Colonic mucosa (tissue), 4 donors: ENCODE measurements at regions not wholly inside any gene's neighbourhood (a gene's known extent, or its start where the extent isn't known, plus 50 kb on each side); places are given as distances from the start of the nearest gene placed in this dataset.

Experiments used
- DNase-seq: peaks from one replicate; pipeline ENCODE4 v3.0.0-alpha.2; 2020
- H3K27ac ChIP-seq: fragments of 200-600 bp; one replicate; pipeline ENCODE4 v1.8.0; 2021
- H3K27me3 ChIP-seq: fragments of 200-600 bp; one replicate; pipeline ENCODE4 v1.8.0; 2021
- H3K36me3 ChIP-seq: fragments of 200-600 bp; one replicate; pipeline ENCODE4 v1.8.0; 2021
- H3K4me1 ChIP-seq: fragments of 200-600 bp; one replicate; pipeline ENCODE4 v1.8.0; 2021; ENCODE audit warnings: mild to moderate bottlenecking
- H3K4me3 ChIP-seq: fragments of 200-600 bp; one replicate; pipeline ENCODE4 v1.8.0; 2021
- H3K9ac ChIP-seq, 2 donors: one replicate each; pipeline ENCODE4 v1.7.0; 2013; ENCODE audit warnings: control low read depth in 2 of 2, low read depth in 2 of 2, low read length in 2 of 2
- H3K9me3 ChIP-seq: fragments of 200-600 bp; one replicate; pipeline ENCODE4 v1.8.0; 2021
- intact Hi-C: fragments of 100-400 bp; cut with DNase I; formaldehyde crosslinking; loops from one replicate; pipeline ENCODE4 v1.14.1; 2022
- TF ChIP-seq, protein P1 (sequence below): fragments of 200-600 bp; IDR thresholded peaks from one replicate; pipeline ENCODE4 v1.8.0; 2022; ENCODE audit warnings: antibody characterized with exemption, mild to moderate bottlenecking
- donor health status: healthy.
- donor health status: DM: no; HTN: no; CAD: no.
- donor health status: DM: no; HTN: no; CAD: no.

DNA sequence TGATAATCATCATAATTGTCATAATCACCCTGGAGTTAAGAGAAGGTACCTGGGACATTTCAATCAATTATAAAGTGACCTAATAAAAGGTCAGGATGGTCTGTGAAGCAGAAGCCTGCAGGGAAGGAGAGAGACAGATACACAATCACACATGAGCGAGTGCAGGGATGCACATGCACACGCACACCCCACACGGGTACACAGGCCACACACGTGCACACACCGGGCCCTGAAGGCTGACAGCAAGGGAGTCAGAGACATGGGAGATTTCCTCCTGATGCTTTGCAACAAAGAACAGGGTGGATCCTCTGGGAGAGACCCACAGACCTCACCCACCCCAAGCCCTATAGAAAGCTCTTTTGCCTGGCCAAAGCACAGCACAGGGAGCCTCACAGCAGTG, 82.3 kb upstream of the ZC3H12A start:
- TF ChIP-seq, protein P1, sequence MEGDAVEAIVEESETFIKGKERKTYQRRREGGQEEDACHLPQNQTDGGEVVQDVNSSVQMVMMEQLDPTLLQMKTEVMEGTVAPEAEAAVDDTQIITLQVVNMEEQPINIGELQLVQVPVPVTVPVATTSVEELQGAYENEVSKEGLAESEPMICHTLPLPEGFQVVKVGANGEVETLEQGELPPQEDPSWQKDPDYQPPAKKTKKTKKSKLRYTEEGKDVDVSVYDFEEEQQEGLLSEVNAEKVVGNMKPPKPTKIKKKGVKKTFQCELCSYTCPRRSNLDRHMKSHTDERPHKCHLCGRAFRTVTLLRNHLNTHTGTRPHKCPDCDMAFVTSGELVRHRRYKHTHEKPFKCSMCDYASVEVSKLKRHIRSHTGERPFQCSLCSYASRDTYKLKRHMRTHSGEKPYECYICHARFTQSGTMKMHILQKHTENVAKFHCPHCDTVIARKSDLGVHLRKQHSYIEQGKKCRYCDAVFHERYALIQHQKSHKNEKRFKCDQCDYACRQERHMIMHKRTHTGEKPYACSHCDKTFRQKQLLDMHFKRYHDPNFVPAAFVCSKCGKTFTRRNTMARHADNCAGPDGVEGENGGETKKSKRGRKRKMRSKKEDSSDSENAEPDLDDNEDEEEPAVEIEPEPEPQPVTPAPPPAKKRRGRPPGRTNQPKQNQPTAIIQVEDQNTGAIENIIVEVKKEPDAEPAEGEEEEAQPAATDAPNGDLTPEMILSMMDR = no peak
- H3K27me3 ChIP-seq = no peaks in the 10 kb centered on the region

DNA sequence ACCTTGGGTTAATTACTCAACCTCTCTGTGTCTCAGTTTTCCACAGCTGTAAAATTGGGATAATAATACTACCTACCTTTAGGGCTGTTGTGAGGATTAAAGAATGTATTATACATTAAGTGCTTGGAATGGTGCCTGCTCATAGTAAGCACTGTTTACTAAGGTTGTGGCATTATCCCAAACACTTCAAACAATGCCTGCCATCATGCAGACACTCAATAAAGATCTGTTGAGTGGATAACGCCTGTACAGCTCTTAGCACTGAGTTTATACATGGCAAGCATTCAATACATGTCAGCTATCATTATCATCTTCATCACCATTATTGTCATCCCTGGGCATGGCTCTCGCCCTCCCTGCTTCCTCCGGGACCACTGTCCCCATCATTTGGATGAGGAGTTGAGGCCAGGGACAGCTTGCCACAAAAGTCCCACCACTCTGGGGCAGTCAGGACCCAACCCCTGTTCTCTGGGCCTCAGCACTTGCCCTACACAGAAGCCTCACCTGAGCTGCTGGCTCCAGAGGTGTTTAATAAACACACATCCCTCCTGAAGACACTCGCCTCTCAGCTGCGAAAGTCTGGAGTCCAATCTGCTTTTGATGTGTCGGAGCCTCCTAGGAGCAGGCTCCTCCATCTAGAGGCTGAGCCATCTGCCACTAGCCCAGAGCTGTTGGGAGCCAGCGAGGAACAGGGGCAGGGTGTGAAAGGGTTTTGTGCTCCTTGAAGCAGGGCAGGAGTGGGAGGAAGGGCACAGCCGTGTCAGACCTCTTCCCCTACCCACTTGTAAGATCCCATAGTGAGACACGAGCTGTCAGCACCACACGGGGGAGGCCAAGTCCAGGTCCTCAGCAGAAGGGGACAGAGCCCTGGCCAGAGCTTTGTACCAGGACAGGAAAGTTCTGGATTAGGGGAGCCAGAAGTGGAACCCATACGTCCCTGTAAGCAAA, 80.9 kb upstream of the ZC3H12A start:
- H3K4me3 ChIP-seq = no peak overlapping the region
- H3K9ac ChIP-seq = no peak overlapping the region
- H3K9me3 ChIP-seq = no peaks in the 10 kb centered on the region
- TF ChIP-seq, protein P1 = no peak
- no peak for DNase-seq
- no peaks in the 10 kb centered on the region for H3K27me3 ChIP-seq
- H3K4me1 ChIP-seq = no peaks in the 10 kb centered on the region
- H3K27ac ChIP-seq = no peak overlapping the region
- intact Hi-C loops = no loop called here
- H3K36me3 ChIP-seq = no peaks in the 10 kb centered on the region

More for the DNA sequence above, 82.3 kb upstream of the ZC3H12A start:
- Histone ChIP-seq H3K27ac (no peak overlapping the region), H3K4me3 (no peak overlapping the region), H3K4me1 (no peaks in the 10 kb centered on the region), H3K36me3 (no peaks in the 10 kb centered on the region), H3K9me3 (no peaks in the 10 kb centered on the region), H3K9ac (no peak overlapping the region)
- no peak for DNase-seq
- intact Hi-C loops = no loop called here

DNA sequence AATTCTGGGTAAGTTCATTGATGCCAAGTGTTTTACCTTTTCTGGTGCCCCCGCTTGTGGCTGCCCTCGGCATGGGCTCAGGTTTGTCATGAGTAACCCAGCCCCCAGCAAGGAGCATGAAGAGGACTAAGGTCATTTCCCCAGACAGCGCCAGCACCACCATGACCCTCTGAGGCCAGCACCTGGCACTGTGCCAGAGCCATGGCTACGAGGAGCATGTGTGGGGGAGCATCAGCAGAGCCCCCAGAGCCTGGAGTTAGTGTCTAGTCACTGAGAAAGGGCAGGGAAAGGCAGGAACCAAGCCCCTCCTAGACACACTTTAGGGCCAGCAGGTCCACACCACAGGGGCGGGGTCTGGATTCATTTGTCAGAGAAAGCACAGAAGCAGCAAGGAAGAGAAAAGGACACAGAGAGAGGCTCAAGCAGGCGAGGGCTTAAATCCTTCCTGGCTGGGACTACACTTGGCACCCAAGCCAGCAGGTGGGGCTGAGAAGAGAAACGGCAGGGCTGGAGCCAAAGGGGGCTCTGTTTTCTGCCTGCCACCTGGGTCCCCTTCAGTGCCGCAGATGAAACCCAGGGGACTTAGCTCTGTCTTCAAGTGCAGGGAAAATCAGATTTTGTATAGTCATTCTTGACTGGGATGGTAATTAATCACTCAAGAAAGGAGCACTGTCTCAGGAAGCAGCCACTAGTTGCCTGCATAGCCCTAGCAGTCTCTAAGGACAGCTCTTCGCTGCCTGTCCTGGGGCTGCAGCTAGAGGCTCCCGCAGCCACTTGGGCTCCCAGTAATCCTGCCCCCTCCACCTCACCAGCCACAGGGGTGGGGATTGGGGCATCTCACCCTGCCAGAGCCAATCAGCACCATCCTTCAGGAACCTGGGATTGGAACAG, 79.6 kb upstream of the ZC3H12A start:
- intact Hi-C loops = no loop called here
- TF ChIP-seq, protein P1 = no peak
- Histone ChIP-seq H3K27me3 (no peaks in the 10 kb centered on the region), H3K9me3 (no peaks in the 10 kb centered on the region), H3K9ac (no peak overlapping the region), H3K4me3 (no peak overlapping the region), H3K36me3 (no peaks in the 10 kb centered on the region), H3K27ac (no peak overlapping the region), H3K4me1 (no peaks in the 10 kb centered on the region)
- DNase-seq = no peak

DNA sequence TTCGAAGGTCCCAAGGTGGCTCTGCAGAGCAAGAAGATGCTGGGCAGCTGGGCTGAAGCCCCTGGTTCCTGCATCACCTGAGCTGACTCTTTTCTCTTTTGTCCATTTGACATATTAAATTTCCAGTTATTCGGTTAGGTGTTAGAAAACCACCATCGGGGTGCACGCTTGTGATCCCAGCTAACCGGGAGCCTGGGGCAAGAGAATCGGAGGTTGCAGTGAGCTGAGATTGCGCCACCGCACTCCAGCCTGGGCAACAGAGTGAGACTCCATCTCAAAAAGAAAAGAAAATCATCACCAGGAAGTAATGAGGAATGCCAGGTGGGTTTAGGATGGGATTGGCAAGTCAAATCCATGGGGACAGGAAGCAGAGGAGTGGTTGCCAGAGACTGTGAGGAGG, 76.3 kb upstream of the ZC3H12A start:
- Histone ChIP-seq H3K36me3 (no peaks in the 10 kb centered on the region), H3K9ac (no peak overlapping the region), H3K4me1 (no peaks in the 10 kb centered on the region), H3K4me3 (no peak overlapping the region), H3K9me3 (no peaks in the 10 kb centered on the region), H3K27me3 (no peaks in the 10 kb centered on the region), H3K27ac (no peak overlapping the region)
- intact Hi-C loops = no loop called here
- DNase-seq = no peak
- TF ChIP-seq, protein P1 = no peak

DNA sequence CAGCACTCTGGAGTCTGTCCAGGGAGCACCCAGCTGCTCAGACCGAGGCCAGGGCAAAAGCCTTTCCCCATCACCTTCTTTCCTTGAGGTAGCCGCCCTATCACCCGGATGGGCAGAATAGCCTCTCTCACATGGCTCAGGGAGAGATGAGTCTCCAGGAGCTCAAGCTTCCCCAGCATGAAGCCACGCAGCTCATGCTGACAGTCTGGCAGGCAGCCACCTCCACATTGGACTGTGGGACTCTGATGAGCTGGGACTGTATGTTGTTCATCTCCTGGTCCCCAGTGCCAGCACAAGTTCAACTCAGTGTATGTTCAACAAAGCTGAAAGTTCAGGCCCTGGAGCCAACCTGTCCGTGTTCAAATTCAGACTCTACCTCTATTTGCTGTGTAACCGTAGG, 75.2 kb upstream of the ZC3H12A start:
- intact Hi-C loops = no loop called here
- Histone ChIP-seq H3K4me1 (no peaks in the 10 kb centered on the region), H3K9me3 (no peaks in the 10 kb centered on the region), H3K9ac (no peak overlapping the region), H3K27ac (no peak overlapping the region), H3K4me3 (no peak overlapping the region), H3K27me3 (no peaks in the 10 kb centered on the region), H3K36me3 (no peaks in the 10 kb centered on the region)
- DNase-seq = no peak
- TF ChIP-seq, protein P1 = no peak
